ENCODE measurements at regions not wholly inside any gene's neighbourhood (a gene's known extent, or its start where the extent isn't known, plus 50 kb on each side); places are given as distances from the start of the nearest gene placed in this dataset.

DNA sequence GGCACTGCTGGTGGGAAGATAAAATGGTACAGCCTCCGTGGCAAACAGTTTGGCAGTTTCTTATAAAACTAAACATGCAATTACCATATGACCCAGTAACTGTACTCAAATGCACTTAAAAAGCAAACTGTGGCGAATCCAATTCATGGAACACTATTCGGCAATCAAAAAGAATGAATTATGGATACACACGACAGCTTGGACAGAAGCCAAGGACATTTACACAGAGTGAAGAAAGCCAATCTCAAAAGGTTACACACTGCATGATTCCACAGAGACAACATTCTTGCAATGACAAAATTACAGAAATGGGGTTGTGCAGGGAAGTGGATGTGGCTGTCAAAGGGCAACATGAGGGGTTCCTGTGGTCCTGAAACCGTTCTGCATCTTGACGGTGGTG lies 122.1 kb upstream of the IQSEC1 start:
- Mint-ChIP-seq H3K27ac (no peak overlapping the region), H3K4me1 (peaks cover 43% of the 10 kb centered on the region), H3K27me3 (ENCODE audit: low read depth, poor library complexity) (peaks cover 19% of the 10 kb centered on the region), H3K9me3 (no peaks in the 10 kb centered on the region), H3K4me3 (no peak overlapping the region), H3K36me3 (ENCODE audit: low read depth) (no peaks in the 10 kb centered on the region)
- no peak for DNase-seq
- TF ChIP-seq CTCF (IDR thresholded peaks at IDR 0.05), result no peak

DNA sequence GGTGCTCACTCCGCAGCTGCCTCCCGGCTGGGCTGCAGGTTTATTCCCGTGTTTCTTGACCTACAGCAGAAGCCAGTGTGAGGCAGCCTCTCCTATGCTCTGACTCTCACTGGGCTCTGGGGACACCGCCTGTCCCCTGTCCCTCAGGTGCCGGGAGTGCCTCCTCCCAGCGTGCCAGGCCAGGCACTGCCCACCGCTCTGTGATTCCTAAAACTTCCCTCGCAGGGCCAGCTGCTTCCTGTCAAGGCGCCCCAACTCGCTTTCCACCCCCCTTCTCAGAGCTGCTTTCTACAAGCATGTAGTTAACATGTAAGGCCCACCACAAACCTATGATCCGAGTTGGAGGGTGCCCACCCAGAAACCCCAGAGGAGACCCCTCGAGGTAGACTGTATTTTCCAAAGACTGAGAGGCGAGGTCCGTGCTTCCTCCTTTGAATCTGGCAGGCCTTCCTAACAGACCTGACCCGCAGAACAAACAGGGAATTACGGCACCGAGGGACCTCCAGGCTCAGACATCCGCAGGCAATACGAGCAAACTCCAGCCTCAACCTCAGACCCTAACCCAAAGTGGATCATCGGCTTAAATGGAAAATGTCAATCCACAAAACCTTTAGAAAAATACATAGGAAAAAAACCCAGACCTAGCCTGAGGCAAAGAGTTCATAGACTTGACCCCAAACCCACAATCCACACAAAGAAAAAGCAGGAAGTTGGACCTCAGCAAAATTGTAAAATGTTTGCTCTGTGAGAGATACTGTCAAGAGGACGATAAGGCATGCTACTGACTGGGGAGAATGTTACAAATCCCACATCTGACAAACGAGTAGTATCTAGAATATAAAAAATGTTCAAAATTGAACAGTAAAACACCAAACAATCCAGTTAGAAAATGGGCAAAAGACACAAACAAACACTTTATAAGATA lies 121.3 kb upstream of the IQSEC1 start:
- Mint-ChIP-seq H3K4me1 (peaks cover 43% of the 10 kb centered on the region), H3K27ac (no peak overlapping the region)
- no peak for DNase-seq

DNA sequence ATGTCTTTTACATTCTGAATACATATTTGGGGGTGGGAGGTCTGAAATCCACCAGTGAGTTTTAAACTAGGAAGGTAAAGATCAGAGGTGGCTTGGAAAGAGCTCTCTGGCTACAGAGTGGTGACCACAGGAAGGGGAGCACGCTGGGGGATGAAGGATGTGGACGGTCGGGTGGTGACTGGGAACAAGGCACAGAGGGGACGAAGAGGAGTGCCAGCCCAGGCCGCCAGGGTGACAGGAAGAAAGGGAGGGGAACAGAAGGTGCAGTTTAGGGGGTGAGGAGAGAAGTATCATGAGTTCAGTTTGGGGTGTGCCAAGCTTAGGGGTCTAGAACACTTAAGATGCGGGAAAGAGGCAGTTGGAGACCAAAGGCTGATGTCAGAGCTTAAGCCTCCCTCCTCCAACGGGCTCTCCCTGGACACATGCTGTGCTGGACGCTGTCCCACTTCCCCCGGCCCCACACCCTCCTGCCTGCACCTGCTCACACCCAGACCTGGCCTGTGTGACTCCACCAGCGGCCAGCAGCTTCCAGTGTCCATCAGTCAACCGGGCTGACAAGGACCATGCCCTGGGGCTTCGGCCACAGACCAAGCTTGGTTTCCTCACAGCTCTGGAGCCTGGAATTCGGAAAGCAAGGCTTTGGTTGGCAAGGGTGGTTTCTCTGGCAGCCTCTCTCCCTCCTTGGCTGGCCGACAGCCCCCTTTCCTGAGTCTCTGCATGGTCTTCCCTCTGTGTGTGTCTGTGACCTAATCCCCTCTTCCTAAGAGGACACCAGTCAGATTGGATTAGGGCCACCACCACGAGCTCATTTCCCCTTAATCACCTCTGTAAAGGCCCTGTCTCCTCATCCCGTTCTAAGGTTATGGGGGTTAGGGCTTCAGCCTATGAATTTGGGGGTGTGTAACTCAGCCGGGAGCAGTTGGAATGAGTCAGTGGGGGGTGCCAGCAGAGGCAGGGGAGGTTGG lies 120.4 kb upstream of the IQSEC1 start:
- H3K27ac Mint-ChIP-seq, result peak overlapping the region; percentile 26
- peaks cover 19% of the 10 kb centered on the region for H3K27me3 Mint-ChIP-seq (ENCODE audit: low read depth, poor library complexity)
- H3K36me3 Mint-ChIP-seq (ENCODE audit: low read depth), result no peaks in the 10 kb centered on the region

More for the DNA sequence above, 121.3 kb upstream of the IQSEC1 start:
- Mint-ChIP-seq H3K36me3 (ENCODE audit: low read depth) (no peaks in the 10 kb centered on the region), H3K27me3 (ENCODE audit: low read depth, poor library complexity) (peaks cover 14% of the 10 kb centered on the region), H3K4me3 (no peak overlapping the region), H3K9me3 (peaks cover 2% of the 10 kb centered on the region)
- no peak for TF ChIP-seq CTCF (IDR thresholded peaks at IDR 0.05)

GRCh38 chr3:13192471-13193213 lies 119.4 kb upstream of the IQSEC1 start:
- DNase-seq, result peak; percentile 35
- no peak overlapping the region for H3K4me3 Mint-ChIP-seq
- peaks cover 13% of the 10 kb centered on the region for H3K9me3 Mint-ChIP-seq
- no peaks in the 10 kb centered on the region for H3K36me3 Mint-ChIP-seq (ENCODE audit: low read depth)
- no peak overlapping the region for H3K27ac Mint-ChIP-seq
- peaks cover 49% of the 10 kb centered on the region for H3K4me1 Mint-ChIP-seq
- peak; percentile 49 for TF ChIP-seq CTCF (IDR thresholded peaks at IDR 0.05)
- peaks cover 21% of the 10 kb centered on the region for H3K27me3 Mint-ChIP-seq (ENCODE audit: low read depth, poor library complexity)

More for the DNA sequence above, 120.4 kb upstream of the IQSEC1 start:
- no peak for TF ChIP-seq CTCF (IDR thresholded peaks at IDR 0.05)
- peaks cover 49% of the 10 kb centered on the region for H3K4me1 Mint-ChIP-seq
- peaks cover 6% of the 10 kb centered on the region for H3K9me3 Mint-ChIP-seq
- no peak overlapping the region for H3K4me3 Mint-ChIP-seq
- no peak for DNase-seq

GRCh38 chr3:13191016-13191415 lies 117.8 kb upstream of the IQSEC1 start:
- peaks cover 43% of the 10 kb centered on the region for H3K4me1 Mint-ChIP-seq

More at GRCh38 chr3:13191016-13191415, 117.8 kb upstream of the IQSEC1 start:
- Mint-ChIP-seq H3K36me3 (ENCODE audit: low read depth) (no peaks in the 10 kb centered on the region), H3K4me3 (no peak overlapping the region), H3K27ac (no peak overlapping the region), H3K9me3 (peaks cover 13% of the 10 kb centered on the region), H3K27me3 (ENCODE audit: low read depth, poor library complexity) (peaks cover 17% of the 10 kb centered on the region)
- no peak for DNase-seq
- TF ChIP-seq CTCF (IDR thresholded peaks at IDR 0.05), result no peak
